Choroid plexus epithelial cell (primary cell): ENCODE measurements at regions not wholly inside any gene's neighbourhood (a gene's known extent, or its start where the extent isn't known, plus 50 kb on each side); places are given as distances from the start of the nearest gene placed in this dataset.

Experiments
- DNase-seq: peaks from one replicate; pipeline ENCODE4 v3.0.0-alpha.2; 2010; ENCODE audit warnings: low read depth
- H3K4me3 ChIP-seq: 2 replicates; pipeline ENCODE4 v1.5.1; 2011; ENCODE audit warnings: low read depth, mild to moderate bottlenecking, control low read depth, low read length, moderate library complexity
- TF ChIP-seq, protein P1 (sequence below): conservative IDR thresholded peaks from 2 replicates; pipeline ENCODE4 v1.5.1; 2011; ENCODE audit warnings: low read depth, mild to moderate bottlenecking, control low read depth, inconsistent platforms, low read length, moderate library complexity

- no peak overlapping the region for H3K4me3 ChIP-seq
- TF ChIP-seq, protein P1, sequence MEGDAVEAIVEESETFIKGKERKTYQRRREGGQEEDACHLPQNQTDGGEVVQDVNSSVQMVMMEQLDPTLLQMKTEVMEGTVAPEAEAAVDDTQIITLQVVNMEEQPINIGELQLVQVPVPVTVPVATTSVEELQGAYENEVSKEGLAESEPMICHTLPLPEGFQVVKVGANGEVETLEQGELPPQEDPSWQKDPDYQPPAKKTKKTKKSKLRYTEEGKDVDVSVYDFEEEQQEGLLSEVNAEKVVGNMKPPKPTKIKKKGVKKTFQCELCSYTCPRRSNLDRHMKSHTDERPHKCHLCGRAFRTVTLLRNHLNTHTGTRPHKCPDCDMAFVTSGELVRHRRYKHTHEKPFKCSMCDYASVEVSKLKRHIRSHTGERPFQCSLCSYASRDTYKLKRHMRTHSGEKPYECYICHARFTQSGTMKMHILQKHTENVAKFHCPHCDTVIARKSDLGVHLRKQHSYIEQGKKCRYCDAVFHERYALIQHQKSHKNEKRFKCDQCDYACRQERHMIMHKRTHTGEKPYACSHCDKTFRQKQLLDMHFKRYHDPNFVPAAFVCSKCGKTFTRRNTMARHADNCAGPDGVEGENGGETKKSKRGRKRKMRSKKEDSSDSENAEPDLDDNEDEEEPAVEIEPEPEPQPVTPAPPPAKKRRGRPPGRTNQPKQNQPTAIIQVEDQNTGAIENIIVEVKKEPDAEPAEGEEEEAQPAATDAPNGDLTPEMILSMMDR = no peak
- no peak for DNase-seq
Measured at GRCh38 chr2:15736396-15737180, 144.9 kb downstream of the DDX1 start.

- H3K4me3 ChIP-seq = no peak overlapping the region
- DNase-seq = no peak
- TF ChIP-seq, protein P1 = no peak
Measured at GRCh38 chr2:15737314-15738224, 145.9 kb downstream of the DDX1 start.

DNA sequence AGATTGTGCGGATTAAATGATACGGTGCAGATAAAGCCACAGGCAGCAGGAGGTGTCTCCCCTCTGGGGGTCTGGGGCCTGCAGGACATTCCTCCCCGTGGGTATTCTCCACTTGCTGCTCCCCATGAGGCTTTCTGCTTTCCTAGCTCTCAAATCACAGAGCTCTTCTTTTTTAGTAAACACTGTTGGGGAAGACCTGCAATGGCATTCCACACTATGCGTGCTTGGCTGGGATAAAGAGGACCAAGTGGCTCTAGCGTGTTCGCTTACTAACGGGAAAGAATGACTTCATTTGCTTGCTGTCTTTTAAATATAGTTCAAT lies 146.5 kb downstream of the DDX1 start:
- no peak for DNase-seq
- no peak overlapping the region for H3K4me3 ChIP-seq
- TF ChIP-seq, protein P1 = no peak

- TF ChIP-seq, protein P1 = no peak
- no peak for DNase-seq
- no peak overlapping the region for H3K4me3 ChIP-seq
Measured at GRCh38 chr2:15738943-15739342, 147.3 kb downstream of the DDX1 start.

DNA sequence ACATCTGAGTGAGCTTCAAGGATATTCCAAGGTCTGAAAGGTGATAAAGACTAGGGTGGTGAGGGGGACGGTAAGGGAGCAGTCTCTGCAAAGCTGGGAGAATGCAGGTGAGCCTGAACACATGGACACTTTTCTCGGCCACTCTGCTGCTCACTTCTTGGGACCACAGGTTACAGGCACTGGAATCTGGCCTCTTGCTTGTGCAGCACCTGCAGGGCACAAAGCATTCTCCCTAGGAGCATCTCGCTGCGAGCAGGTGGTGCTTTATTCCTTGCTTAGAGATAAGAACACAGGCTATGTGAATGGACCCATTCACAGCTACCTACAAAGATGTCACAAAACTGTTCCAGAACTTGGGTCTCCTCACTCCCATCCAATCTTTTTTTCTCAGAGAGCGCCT lies 153.2 kb downstream of the DDX1 start:
- DNase-seq = no peak
- TF ChIP-seq, protein P1 = no peak
- H3K4me3 ChIP-seq = no peak overlapping the region

- no peak for DNase-seq
- H3K4me3 ChIP-seq = no peak overlapping the region
- TF ChIP-seq, protein P1 = no peak
Measured at GRCh38 chr2:15745350-15745749, 153.7 kb downstream of the DDX1 start.
